ENCODE measurements at regions not wholly inside any gene's neighbourhood (a gene's known extent, or its start where the extent isn't known, plus 50 kb on each side); places are given as distances from the start of the nearest gene placed in this dataset.

GRCh38 chr4:188941524-188942119, 802.4 kb downstream of the TRIML1 start:
- peak; percentile 96 for DNase-seq (ENCODE audit: low read depth, low spot score)
- CTCF ChIA-PET: no interaction called here
- Histone ChIP-seq H3K4me3 (ENCODE audit: low read depth, low read length) (no peak overlapping the region), H3K27me3 (ENCODE audit: control insufficient read depth, insufficient read depth, low read length) (no peaks in the 10 kb centered on the region), H3K27ac (ENCODE audit: low read depth, low read length) (peak overlapping the region; percentile 79), H3K9me3 (ENCODE audit: control insufficient read depth, insufficient read depth, low read length) (peaks cover 7% of the 10 kb centered on the region; the same call in 1 of the 2 replicates)
- POLR2A ChIA-PET: interaction anchor here (1.2 kb wide), 1 partner anchor 45 kb away, joined by 14 read pairs; no protein-coding TSS in a partner anchor
- TF ChIP-seq CTCF (IDR thresholded peaks at IDR 0.05; ENCODE audit: low read depth, low read length): no peak

- H3K27ac ChIP-seq (ENCODE audit: low read depth, low read length): peak overlapping the region; percentile 91
- POLR2A ChIA-PET: no interaction called here
- TF ChIP-seq CTCF (IDR thresholded peaks at IDR 0.05; ENCODE audit: low read depth, low read length): no peak
- no peaks in the 10 kb centered on the region for H3K27me3 ChIP-seq (ENCODE audit: control insufficient read depth, insufficient read depth, low read length)
- H3K9me3 ChIP-seq (ENCODE audit: control insufficient read depth, insufficient read depth, low read length): peaks cover 7% of the 10 kb centered on the region; the same call in 1 of the 2 replicates
- H3K4me3 ChIP-seq (ENCODE audit: low read depth, low read length): no peak overlapping the region
- no peak for DNase-seq (ENCODE audit: low read depth, low spot score)
- CTCF ChIA-PET: no interaction called here
These were observed 803.4 kb downstream of the TRIML1 start for GRCh38 chr4:188942606-188943005.

DNA sequence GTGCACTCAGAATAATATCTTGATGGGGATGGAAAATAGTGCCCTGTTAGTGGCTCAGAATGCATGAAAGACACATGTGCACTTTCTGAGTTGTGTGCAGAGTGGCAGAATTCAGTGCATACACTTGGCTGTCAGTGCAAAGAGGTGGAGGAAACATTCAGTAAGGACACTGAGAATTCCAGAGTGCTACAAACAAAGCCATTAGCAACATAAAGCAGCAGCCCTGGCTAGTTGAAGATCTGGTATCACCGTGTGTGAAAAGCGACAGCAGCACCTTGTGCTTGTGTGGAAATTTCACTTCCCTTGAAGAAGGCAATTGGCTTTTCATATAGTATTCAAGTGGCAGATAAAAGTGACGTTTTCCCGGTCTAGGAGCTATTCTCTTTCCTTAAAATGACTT, 810.4 kb downstream of the TRIML1 start:
- no peak for DNase-seq (ENCODE audit: low read depth, low spot score)
- ChIA-PET CTCF (no interaction called here), POLR2A (no interaction called here)
- TF ChIP-seq CTCF (IDR thresholded peaks at IDR 0.05; ENCODE audit: low read depth, low read length): no peak
- Histone ChIP-seq H3K4me3 (ENCODE audit: low read depth, low read length) (no peak overlapping the region), H3K9me3 (ENCODE audit: control insufficient read depth, insufficient read depth, low read length) (peaks cover 8% of the 10 kb centered on the region), H3K27ac (ENCODE audit: low read depth, low read length) (no peak overlapping the region), H3K27me3 (ENCODE audit: control insufficient read depth, insufficient read depth, low read length) (no peaks in the 10 kb centered on the region)

GRCh38 chr4:188955066-188955465, 815.8 kb downstream of the TRIML1 start:
- TF ChIP-seq CTCF (IDR thresholded peaks at IDR 0.05; ENCODE audit: low read depth, low read length): no peak
- CTCF ChIA-PET: no interaction called here

DNA sequence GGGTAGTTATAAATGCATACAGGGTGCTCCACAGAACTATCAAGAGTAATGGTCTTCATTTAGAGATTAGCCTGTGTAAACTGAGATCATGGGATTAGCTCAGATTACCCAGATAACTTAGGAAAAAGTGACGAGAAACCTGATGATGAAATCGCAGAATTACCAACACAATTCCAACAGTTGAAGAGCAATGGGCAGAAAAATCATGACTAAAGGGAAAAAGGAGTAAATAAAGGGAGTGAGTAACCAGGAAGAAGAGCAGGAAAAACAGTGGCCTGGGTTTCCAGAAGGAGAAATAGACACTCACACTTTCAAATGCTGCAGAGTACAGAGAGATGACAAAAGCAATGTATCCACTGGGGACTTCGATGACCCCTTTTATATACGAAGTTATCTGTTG, 817.3 kb downstream of the TRIML1 start:
- H3K27me3 ChIP-seq (ENCODE audit: control insufficient read depth, insufficient read depth, low read length): no peaks in the 10 kb centered on the region
- POLR2A ChIA-PET: no interaction called here
- no peak for TF ChIP-seq CTCF (IDR thresholded peaks at IDR 0.05; ENCODE audit: low read depth, low read length)
- no peak overlapping the region for H3K4me3 ChIP-seq (ENCODE audit: low read depth, low read length)
- CTCF ChIA-PET: no interaction called here
- no peak for DNase-seq (ENCODE audit: low read depth, low spot score)
- H3K9me3 ChIP-seq (ENCODE audit: control insufficient read depth, insufficient read depth, low read length): peaks cover 9% of the 10 kb centered on the region
- H3K27ac ChIP-seq (ENCODE audit: low read depth, low read length): no peak overlapping the region

More at GRCh38 chr4:188955066-188955465, 815.8 kb downstream of the TRIML1 start:
- POLR2A ChIA-PET: no interaction called here
- H3K27ac ChIP-seq (ENCODE audit: low read depth, low read length): no peak overlapping the region
- peaks cover 9% of the 10 kb centered on the region for H3K9me3 ChIP-seq (ENCODE audit: control insufficient read depth, insufficient read depth, low read length)
- no peak for DNase-seq (ENCODE audit: low read depth, low spot score)
- no peak overlapping the region for H3K4me3 ChIP-seq (ENCODE audit: low read depth, low read length)
- H3K27me3 ChIP-seq (ENCODE audit: control insufficient read depth, insufficient read depth, low read length): no peaks in the 10 kb centered on the region

Measured in AG04450 (cell line).